GM18517 (cell line): ENCODE measurements at regions not wholly inside any gene's neighbourhood (a gene's known extent, or its start where the extent isn't known, plus 50 kb on each side); places are given as distances from the start of the nearest gene placed in this dataset.
"Not testable (repeated sequence)": the region's sequence is repeated elsewhere in the genome, so short reads cannot be mapped to it uniquely, and the experiment has no call there.

Source experiments
- ATAC-seq: cut with Tn5 transposase; IDR thresholded peaks from one replicate; pipeline ENCODE4 v1.9.1; 2021; ENCODE audit warnings: mild to moderate bottlenecking, moderate library complexity; ENCODE audit not compliant: unreplicated experiment

DNA sequence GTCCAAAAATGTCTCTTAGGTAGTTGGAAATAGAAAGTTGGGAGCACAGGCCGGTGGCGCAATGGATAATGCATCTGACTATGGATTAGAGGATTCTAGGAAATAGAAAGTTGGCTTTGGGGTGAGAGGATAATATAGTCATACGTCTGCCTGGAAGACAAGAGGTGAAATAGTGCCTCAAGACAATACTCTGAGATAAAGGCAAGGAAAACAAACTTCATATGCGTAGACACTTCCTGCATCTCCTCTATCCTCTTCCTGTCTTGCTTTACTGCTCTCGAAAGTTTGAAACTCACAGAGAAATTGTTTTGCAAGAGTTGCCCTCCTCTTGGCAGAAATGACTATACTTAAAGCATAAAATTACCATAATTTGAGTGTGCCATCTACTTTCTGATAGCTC, 153.2 kb upstream of the FBXL7 start:
- ATAC-seq: no peak

DNA sequence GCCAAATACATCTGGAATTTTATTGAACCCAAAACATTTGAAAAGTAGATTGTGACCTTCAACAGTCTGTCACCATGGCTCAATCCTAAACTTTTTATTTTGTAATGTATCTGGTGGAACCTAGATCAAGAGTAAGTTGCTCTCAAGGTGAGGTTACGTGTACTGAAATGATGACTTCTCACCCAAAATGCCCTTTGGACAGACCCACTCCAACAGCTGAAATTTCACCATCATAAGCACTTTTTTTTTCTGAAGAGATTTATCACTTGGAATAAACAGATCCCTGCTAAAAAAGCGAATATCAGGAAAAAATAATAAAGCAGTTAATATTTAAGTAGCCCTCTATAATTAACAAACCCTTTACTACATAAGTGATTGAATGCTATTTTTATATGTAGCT, 155.0 kb upstream of the FBXL7 start:
- ATAC-seq: no peak

DNA sequence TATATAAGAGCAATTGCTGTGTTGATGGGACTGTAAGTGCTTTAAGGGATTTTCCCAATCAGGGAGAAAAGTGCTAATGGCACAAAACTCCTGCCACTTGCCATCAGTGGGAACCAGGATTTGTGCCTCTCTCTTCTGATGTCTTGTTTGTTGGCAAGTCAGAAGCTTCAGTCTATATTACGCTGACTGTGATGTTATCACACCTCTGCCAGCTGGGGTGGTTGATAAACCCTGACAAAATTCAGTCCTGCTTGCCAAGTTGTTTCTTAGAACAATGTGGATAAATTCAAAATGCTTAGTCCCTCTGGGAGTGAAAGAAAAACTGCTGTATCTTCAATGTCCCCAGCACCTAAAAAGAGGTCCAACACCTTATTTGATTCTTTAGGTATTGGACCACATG, 161.4 kb upstream of the FBXL7 start:
- ATAC-seq: no peak

DNA sequence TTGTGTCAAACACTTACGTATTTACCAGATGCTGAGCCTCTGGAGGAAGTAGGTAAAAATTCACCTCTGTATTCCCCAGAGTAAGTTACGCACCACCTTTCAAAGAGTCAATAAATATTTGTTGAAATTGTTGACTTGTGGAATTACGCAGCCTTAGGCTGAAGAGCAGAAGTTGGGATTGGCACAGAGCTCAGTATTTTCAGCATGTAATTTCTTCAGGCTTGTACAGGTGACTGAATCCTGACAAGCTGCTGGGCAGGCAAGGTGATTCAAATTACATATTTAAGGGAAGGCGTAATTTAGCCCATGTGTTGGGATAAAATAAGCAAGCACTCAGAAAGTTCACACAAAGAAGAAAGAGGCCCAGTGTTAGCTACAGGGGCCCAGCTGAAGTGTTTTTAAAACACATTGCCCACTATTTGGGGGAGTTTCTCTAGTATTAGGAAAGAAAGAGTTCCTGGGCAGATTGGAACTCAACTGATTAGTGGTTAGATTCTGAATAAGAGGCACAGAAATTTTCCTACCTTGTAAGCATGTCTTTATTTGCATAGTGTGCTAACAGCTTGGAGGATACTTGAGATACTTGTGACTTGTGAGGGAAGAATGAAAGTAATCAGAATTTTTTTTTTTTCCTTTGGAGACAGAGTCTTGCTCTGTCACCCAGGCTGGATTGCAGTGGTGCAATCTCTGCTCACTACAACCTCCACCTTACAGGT, 165.3 kb upstream of the FBXL7 start:
- ATAC-seq: no peak

DNA sequence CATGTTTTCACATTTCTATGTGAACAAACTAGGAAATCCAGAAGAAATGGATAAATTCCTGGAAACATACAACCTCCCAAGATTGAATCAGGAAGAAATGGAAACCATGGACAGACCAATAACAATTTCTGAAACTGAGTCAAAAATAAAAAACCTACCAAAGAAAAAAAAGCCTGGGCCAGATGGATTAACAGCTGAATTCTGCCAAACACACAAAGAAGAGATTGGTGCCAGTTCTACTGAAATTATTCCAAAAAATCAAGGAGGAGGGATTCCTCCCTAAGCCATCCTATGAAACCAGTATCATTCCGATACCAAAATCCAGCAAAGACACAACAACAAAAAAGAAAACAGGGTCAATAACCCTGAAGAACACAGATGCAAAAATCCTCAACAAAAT, 166.9 kb upstream of the FBXL7 start:
- ATAC-seq: no peak

DNA sequence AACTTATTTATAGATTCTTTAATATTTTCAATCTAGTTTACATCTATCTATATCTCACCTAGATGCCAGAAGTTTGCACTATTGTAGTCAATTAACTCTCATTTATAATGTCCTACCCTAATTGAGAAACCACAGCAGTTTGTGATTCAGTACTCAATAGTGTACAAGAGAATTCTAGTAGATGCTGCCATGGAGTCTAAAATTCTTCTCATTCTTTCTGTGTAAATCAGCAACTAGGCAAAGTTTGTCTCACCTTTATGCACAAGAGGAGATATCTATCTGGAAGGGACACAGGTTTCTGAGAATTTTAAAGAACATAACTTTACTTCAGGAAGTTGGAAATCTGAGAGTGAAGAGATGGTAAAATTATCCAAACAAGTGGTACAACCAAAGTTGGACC, 173.0 kb upstream of the FBXL7 start:
- ATAC-seq: no peak

DNA sequence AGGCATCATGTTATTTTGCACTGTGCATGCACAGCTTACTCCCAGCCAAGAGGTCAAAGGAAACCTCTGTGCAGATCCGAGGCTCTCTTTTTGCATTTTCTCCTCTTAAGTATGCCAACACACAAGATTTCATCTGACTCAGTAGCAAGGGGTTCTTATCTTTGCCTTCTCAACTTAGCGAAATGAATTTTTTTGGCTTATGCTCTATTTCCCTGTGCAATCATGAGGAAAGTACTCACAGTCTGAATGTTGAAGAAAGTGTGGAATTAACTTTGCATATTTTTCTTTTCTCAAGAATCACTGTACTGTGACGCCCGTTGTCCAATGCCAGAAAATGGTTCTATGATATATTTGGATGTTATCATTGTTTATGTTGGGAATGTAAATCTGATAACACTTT, 173.5 kb upstream of the FBXL7 start:
- no peak for ATAC-seq

DNA sequence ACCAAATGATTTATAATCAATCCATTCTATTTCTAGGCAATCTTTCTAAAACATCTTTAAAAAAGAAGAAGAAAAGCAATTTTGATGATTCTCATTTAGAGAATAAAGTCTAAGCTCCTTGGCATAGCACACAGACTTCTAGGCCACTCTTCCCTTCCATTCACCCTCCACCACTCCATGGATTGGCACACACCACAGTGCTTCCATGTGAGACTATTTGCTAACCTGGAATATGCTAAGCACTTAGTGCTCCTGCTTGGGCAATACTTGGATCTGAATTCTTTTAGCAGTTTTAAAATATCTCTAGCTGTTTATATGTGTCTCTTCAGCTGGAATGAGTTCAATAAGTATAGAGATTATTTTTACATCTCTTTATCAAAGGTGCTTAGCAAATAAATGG, 177.6 kb upstream of the FBXL7 start:
- ATAC-seq: no peak

DNA sequence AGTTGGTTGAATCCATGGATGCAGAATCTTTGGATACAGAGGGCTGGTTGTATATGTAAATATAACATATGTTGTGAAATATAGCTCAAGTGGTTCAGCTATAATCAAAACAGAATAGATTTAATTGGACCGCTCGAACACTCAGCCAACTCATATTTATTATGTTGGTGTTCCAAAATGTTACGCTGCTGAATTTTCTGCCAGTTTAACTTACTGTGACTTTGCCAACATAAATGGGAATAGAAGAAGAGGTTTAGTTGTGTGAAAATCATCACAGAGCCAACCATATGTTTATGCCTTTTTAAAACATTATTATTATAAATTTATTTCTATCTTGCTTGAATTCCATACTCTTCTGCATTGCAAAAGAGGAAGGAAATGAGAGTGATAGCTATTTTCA, 178.2 kb upstream of the FBXL7 start:
- ATAC-seq: no peak

DNA sequence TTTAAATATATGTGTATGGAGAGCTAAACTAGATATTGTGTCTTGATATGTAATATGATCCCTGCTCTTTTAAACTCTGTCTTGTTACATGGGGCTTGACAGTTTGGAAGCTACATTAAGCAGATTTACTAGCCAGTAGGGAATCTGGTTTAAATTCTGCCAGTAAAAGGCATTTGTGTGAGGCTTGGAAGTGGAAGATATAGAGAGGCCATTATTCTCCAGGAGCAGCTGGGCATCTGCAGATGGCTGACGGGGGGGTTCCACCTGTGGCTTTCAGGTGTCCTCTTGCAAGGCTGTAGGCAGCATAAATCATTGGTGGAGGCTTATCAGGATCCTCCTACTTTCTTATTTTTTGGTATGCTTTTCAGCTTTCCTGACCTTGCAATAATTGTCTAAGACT, 179.1 kb upstream of the FBXL7 start:
- ATAC-seq: no peak

DNA sequence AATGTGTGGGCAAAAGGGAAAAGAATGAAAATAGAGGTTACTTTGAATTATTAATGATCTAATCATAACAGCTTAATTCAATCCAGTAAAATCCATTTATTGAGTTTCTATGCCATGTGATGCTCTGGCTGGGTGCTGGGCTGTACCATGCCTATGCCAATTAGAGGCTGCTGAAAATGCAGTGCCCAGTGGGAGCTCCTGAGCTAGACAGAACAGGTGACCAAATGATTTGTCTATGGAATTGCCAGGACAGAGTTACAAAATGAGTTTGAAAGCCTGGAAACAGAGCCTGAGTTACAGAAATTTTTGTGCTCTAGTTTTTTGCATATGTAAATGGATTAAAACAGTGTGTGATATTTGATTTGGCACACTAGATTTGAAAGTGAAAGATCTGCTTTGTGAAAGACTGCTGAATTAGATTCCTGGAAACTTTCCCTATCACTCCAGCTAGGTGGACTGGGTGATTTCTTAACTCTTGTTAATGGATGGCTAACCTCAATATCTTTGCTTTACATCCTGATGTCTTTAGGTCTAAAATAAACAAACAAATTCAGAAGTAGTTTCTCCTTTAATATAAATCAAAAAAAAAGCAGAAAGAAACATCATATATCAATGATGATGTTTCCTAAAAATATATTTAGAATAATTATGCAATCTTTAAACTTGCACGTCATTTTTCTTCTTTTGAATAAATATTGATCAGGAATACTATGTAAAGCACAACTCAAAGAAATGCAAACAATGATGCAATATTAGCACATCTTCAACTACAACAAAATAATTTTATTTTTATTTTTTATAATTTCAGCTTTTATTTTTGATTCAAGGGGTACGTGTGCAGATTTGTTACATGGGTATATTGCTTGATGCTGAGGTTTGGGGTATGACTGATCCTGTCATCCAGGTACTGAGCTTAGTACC, 194.8 kb upstream of the FBXL7 start:
- ATAC-seq: no peak

DNA sequence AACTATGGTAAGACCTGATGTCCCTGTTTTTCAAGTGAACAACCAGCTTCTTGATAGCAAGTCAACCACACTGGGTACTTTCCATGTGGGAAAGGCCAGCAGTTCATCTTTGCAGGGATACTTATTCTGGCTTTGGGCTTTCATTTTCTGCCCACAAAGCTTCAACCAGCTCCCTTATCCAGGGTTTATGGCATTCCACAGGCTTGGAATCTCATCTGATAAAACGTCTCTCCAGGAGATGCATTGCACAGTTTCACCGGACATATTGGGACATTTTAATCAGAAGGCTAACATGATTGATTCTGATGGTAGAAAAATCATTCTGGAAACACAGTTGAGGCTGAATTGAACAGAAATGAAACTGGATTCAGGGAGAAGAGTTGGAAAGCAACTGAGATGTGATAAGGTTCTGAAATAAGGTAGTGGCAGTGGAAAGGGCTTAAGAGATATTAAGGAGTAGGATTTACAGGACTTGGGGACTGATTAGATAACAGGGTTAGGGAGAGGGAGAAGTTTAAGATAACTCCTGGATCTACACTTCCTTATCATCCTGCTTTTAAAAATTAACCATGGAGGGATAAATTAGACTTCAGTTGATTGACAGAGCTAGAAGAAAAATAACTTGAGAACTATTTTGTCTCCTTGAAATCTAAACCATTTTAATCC, 195.8 kb upstream of the FBXL7 start:
- ATAC-seq: no peak

DNA sequence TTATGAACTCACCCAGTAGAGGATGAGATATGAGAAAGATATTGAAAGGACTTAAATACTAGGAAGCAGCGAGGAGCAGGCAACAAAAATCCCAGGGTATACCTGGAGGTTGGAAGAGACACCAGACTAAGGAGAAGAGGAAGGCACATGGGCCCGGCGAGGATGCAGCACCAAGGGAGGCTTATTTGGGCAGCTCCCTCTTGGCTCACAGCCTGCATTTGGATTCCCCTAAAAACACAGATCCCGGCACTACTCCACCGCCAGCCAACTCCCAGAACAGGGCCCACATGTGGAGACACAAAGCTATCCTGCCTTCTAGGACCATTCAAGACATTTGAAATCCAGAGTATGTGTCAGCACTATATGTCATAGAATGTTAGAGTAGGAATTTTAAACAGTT, 199.8 kb upstream of the FBXL7 start:
- no peak for ATAC-seq

DNA sequence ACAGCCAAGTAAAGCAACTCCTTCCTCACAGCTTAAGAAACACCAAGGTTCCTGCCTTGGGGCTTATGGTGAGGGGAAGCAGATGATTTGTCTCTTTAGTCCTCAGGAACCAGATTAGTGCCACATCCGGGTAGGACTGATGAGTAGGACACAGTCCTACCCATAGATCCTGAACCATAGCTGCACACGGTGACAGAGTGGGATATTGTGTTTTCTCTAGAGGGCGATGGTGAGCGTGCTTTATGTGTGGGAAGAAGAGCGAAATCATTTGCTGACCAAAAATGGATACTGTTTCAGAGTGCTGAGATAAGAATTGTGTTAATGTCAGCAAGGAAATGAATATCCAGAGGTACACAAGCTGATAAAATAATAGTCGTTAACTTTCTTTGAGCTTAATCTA, 209.0 kb upstream of the FBXL7 start:
- ATAC-seq: no peak

DNA sequence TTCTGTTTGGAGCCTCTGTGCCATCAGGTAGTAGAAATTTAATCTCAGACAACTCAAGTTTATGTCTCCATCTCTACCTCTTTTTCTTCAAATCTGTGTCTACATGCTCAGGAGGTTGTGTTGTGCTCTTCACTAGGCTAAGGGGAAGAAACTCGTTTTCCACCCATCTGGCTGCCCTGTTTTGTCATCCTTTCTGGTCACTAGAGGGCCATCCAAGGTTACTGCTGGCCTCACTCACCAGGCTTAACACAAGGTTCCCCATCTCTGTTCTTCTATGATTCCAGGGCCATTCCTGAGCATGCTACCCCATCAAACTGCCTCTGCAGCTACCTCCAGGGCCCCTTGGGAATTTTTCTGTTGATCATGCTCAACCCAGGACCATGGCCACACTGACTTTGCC, 213.3 kb upstream of the FBXL7 start:
- no peak for ATAC-seq

DNA sequence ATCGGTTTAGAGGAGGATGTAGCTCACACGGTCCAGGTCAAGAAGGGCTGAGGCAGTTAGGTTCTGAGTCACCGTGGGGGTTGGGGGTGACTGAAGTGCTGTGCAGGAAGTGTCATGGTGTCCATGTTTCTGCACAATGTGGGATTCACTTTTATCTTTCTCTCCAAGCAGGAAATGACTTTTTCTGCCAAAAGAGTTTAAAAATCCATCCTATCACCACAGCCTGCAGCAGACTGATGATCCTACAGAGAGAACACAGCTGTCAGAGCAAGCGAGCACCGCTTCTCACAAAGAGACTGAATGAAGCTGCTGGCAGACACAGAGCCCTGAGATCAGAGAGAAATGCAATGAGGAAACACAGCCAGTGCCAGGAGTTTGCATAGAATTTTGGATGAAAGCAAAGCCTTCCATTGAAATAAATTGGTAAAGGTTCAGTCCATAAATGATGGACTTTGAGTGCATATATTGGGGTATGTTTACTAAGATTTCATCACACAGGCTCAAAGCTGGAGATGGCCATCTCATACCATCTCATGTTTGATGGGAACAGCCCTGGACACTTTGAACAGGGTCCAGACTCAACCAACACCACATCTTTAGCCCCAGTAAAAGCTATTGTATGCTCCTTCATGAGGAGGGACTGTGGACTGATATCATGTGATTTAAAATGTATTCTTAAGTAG, 213.9 kb upstream of the FBXL7 start:
- no peak for ATAC-seq

DNA sequence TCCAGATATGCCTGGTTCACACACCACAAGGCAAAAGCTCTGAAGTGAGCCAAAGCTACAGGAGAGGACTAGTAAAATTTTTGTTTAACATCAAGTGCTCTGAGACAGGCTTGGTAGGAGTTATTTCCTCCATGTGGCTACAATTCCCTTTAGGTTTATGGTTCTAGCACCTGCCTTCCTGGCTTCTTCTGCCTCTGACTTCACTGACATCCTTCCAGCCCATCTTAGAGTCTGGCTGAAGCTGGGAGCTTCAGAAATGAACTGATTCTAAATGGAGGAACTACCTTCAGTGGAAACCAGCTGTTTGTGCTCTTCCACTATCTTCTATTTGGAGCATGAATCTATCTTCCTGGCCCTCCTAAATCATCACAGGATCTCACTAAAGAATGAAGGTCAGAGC, 215.3 kb upstream of the FBXL7 start:
- ATAC-seq: no peak

DNA sequence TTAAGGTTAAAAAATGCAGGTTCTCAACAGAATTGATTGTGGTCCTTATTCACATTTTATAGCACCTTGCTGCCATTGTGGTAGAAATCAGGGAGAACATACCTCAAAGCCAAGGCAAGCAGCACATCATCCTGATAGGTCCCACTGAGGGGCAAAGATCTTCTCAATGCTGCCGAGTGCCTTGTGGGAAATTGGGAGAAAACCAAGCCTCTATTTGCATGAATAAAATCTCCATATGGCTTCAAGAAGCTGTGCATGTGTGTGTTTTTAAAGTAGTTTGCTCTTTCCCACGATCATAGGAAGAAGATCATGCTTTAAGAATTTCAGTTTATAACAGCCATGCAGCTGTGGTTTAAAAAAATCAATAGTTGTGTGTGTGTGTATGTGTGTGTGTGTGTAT, 216.9 kb upstream of the FBXL7 start:
- no peak for ATAC-seq

DNA sequence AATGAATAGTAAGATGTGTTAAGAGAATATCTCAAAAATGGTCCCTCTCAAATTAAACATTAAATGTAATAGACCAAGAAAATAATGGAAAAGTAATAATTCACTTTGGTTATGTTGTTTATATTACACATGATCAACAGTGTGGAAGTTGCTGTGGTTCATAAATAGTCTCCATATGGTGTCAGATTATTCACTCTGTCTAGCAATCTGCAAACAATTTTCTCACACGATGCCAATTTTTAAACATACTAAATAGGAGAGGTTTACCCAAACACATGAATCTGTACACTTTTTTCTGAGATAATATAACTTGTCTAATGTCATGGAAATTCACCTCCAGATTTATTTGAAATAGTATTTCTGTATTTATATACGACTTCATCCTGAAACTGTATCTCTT, 217.4 kb upstream of the FBXL7 start:
- ATAC-seq: no peak

DNA sequence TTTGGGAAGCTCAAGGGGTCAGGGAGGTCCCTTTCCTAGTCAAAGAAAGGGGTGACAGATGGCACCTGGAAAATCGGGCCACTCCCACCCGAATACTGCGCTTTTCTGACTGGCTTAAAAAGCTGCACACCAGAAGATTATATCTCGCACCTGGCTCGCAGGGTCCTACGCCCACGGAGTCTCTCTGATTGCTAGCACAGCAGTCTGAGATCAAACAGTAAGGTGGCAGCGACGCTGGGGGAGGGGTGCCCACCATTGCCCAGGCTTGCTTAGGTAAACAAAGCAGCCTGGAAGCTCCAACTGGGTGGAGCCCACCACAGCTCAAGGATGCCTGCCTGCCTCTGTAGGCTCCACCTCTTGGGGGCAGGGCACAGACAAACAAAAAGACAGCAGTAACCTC, 228.4 kb upstream of the FBXL7 start:
- not testable (repeated sequence) for ATAC-seq

DNA sequence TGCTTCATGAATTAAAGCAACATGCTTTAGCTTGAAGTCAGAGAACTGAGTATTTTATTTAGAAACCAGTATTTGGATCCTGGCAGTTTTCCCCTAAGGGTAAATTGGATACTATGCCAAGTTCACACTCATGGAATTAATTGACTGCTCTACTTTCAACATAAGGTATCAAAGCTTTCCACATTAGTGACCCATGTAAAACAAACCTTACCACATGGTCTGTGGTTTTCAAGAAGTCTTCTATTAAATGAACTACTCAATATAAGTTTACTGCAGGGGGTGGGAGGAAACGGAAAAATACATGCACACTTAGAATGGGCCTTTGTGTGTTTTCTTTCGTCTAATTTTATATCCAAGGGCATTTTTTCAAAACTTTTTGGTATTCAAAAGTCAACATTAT, 232.0 kb upstream of the FBXL7 start:
- ATAC-seq: no peak
